ENCODE measurements at regions not wholly inside any gene's neighbourhood (a gene's known extent, or its start where the extent isn't known, plus 50 kb on each side); places are given as distances from the start of the nearest gene placed in this dataset.

DNA sequence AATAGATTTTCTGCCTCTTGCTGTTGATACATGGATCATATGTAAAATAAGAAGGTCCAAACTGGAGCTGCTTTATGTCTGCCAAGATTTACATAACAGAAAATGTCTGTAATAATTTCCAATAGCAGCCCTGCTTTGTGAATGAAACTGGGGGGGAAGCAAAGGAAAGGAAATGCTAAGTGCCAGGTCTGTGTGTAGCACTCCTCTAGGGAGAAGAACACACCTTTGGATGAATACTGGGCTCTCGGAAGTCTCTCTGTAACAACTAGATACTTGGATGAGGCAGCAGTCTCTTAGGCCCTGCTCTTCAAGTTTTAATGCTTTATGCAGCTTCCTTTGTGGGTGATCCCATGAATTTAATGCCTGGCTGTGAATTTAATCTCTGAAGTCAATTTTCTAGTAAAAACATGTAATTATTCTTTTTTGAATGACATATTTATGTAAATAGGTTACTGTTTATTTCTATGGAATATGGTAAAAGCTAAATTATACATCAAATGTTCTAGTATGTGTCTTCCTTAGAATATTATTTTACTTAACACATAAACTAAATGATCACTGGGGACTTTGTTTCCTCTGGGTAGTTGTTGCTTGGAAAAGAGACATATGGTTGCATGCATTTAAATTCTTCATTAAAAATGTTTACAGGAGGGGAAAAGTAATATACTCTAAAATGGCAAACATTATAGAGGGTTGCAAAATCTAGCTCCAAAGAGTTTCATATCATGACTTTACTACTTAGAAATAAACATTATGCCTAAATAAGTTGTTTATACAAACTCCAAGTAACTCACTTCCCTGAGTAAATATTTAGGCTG lies 336.6 kb upstream of the CWC22 start:
- H3K4me3 ChIP-seq (replicated peaks in 1 of 2; ENCODE audit: low read depth in 2 of 2, low read length in 2 of 2), result no peak overlapping the region
- DNase-seq (ENCODE audit: low read depth in 2 of 2), result no peak
- TF ChIP-seq CTCF (IDR thresholded peaks at IDR 0.05; ENCODE audit: low read depth, low read length), result no peak

DNA sequence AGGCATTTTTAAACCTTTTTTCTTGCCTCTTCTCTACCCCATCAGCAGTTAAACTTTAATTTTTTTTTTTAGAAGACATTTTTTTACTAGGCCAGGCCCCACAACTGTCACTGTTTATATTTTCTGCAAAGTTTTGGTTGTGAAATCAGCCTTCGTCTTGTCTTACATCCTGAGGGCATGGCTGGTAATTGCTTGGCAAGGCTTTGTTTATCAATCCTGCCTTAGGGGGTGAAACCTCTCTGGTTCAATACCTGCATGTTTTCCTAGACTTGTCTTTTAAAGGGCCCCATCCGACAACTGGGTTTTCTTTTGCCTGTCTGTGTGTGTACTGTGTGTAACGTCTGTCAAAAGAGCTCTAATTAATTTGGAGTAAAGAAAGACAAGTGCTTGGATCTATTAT lies 330.0 kb upstream of the CWC22 start:
- no peak for DNase-seq (ENCODE audit: low read depth in 2 of 2)
- H3K4me3 ChIP-seq (replicated peaks in 1 of 2; ENCODE audit: low read depth in 2 of 2, low read length in 2 of 2), result no peak overlapping the region
- no peak for TF ChIP-seq CTCF (IDR thresholded peaks at IDR 0.05; ENCODE audit: low read depth, low read length)

GRCh38 chr2:180336550-180336949 lies 329.5 kb upstream of the CWC22 start:
- no peak overlapping the region for H3K4me3 ChIP-seq (replicated peaks in 1 of 2; ENCODE audit: low read depth in 2 of 2, low read length in 2 of 2)
- no peak for DNase-seq (ENCODE audit: low read depth in 2 of 2)
- no peak for TF ChIP-seq CTCF (IDR thresholded peaks at IDR 0.05; ENCODE audit: low read depth, low read length)

DNA sequence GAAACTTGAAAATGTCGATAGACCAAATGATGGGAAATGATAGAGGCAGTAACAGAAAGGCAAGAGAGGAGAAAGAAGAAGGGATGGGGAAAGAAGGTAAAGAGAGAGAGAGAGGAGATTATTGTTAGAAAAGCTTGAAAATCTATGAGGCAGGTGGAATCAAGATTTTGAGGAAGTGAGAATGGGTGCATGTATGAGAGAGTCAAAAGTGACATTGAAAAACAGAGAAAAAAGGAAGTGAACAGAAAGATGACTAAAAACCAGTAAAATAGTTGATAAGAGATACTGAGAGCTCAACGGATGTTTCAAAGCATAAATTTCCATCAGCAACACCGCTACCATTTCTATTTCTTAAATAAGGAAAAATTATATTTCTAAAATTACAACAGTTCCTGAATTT lies 327.4 kb upstream of the CWC22 start:
- DNase-seq (ENCODE audit: low read depth in 2 of 2), result no peak
- TF ChIP-seq CTCF (IDR thresholded peaks at IDR 0.05; ENCODE audit: low read depth, low read length), result no peak
- H3K4me3 ChIP-seq (replicated peaks in 1 of 2; ENCODE audit: low read depth in 2 of 2, low read length in 2 of 2), result no peak overlapping the region

- no peak for TF ChIP-seq CTCF (IDR thresholded peaks at IDR 0.05; ENCODE audit: low read depth, low read length)
- DNase-seq (ENCODE audit: low read depth in 2 of 2), result no peak
- no peak overlapping the region for H3K4me3 ChIP-seq (replicated peaks in 1 of 2; ENCODE audit: low read depth in 2 of 2, low read length in 2 of 2)
Measured at GRCh38 chr2:180328795-180329422, 321.8 kb upstream of the CWC22 start.

- no peak for DNase-seq (ENCODE audit: low read depth in 2 of 2)
- no peak for TF ChIP-seq CTCF (IDR thresholded peaks at IDR 0.05; ENCODE audit: low read depth, low read length)
- no peak overlapping the region for H3K4me3 ChIP-seq (replicated peaks in 1 of 2; ENCODE audit: low read depth in 2 of 2, low read length in 2 of 2)
Measured at GRCh38 chr2:180327185-180327584, 320.1 kb upstream of the CWC22 start.

Measured in cardiac fibroblast (primary cell).